ENCODE measurements at regions not wholly inside any gene's neighbourhood (a gene's known extent, or its start where the extent isn't known, plus 50 kb on each side); places are given as distances from the start of the nearest gene placed in this dataset.

GRCh38 chr12:65670775-65671174, 153.5 kb upstream of the HMGA2 start:
- Histone ChIP-seq H3K9ac (ENCODE audit: insufficient read depth, low read length) (no peak overlapping the region), H3K27ac (ENCODE audit: insufficient read depth, low read length) (no peak overlapping the region), H2AFZ (ENCODE audit: low read length) (no peak overlapping the region), H3K79me2 (ENCODE audit: control insufficient read depth, insufficient read depth, low read length) (no peaks in the 10 kb centered on the region), H3K4me3 (replicated peaks in 1 of 4; ENCODE audit: control extremely low read depth in 1 of 4, insufficient read depth in 1 of 4, low read depth in 3 of 4, low read length in 4 of 4) (no peak overlapping the region), H4K20me1 (ENCODE audit: control insufficient read depth, extremely low read depth, insufficient read depth, low read length) (no peaks in the 10 kb centered on the region), H3K36me3 (ENCODE audit: control insufficient read depth, insufficient read depth, low read length) (no peaks in the 10 kb centered on the region), H3K27me3 (ENCODE audit: control insufficient read depth, insufficient read depth, low read length) (no peaks in the 10 kb centered on the region), H3K4me2 (ENCODE audit: extremely low read depth, insufficient read depth, low read length) (no peak overlapping the region), H3K4me1 (ENCODE audit: control insufficient read depth, extremely low read depth, insufficient read depth, low read length) (peaks cover 7% of the 10 kb centered on the region), H3K9me3 (ENCODE audit: control insufficient read depth, insufficient read depth, low read depth, low read length) (no peaks in the 10 kb centered on the region)
- TF ChIP-seq EZH2 (IDR thresholded peaks at IDR 0.05; ENCODE audit: low read length, missing control alignments) (no peak), CTCF (conservative IDR thresholded peaks at IDR 0.05 in 1 of 2, IDR thresholded peaks at IDR 0.05 in 1 of 2; ENCODE audit: low read depth in 1 of 2, low read length in 2 of 2) (no peak)
- peak in 1 of 2 donors; percentile 85 for DNase-seq (ENCODE audit: low read depth in 2 of 2)

- H3K79me2 ChIP-seq (ENCODE audit: control insufficient read depth, insufficient read depth, low read length): no peaks in the 10 kb centered on the region
- no peak overlapping the region for H3K9ac ChIP-seq (ENCODE audit: insufficient read depth, low read length)
- no peaks in the 10 kb centered on the region for H3K36me3 ChIP-seq (ENCODE audit: control insufficient read depth, insufficient read depth, low read length)
- peaks cover 8% of the 10 kb centered on the region for H3K4me1 ChIP-seq (ENCODE audit: control insufficient read depth, extremely low read depth, insufficient read depth, low read length)
- no peak overlapping the region for H3K4me2 ChIP-seq (ENCODE audit: extremely low read depth, insufficient read depth, low read length)
- no peaks in the 10 kb centered on the region for H4K20me1 ChIP-seq (ENCODE audit: control insufficient read depth, extremely low read depth, insufficient read depth, low read length)
- TF ChIP-seq CTCF (conservative IDR thresholded peaks at IDR 0.05 in 1 of 2, IDR thresholded peaks at IDR 0.05 in 1 of 2; ENCODE audit: low read depth in 1 of 2, low read length in 2 of 2) (no peak), EZH2 (IDR thresholded peaks at IDR 0.05; ENCODE audit: low read length, missing control alignments) (no peak)
- no peaks in the 10 kb centered on the region for H3K9me3 ChIP-seq (ENCODE audit: control insufficient read depth, insufficient read depth, low read depth, low read length)
- no peak overlapping the region for H3K27ac ChIP-seq (ENCODE audit: insufficient read depth, low read length)
- DNase-seq (ENCODE audit: low read depth in 2 of 2): no peak
- H2AFZ ChIP-seq (ENCODE audit: low read length): no peak overlapping the region
- H3K4me3 ChIP-seq (replicated peaks in 1 of 4; ENCODE audit: control extremely low read depth in 1 of 4, insufficient read depth in 1 of 4, low read depth in 3 of 4, low read length in 4 of 4): no peak overlapping the region
- H3K27me3 ChIP-seq (ENCODE audit: control insufficient read depth, insufficient read depth, low read length): no peaks in the 10 kb centered on the region
Measured at GRCh38 chr12:65672441-65672840, 151.8 kb upstream of the HMGA2 start.

GRCh38 chr12:65673156-65673690, 151.1 kb upstream of the HMGA2 start:
- H2AFZ ChIP-seq (ENCODE audit: low read length): no peak overlapping the region
- no peak overlapping the region for H3K4me2 ChIP-seq (ENCODE audit: extremely low read depth, insufficient read depth, low read length)
- no peaks in the 10 kb centered on the region for H3K9me3 ChIP-seq (ENCODE audit: control insufficient read depth, insufficient read depth, low read depth, low read length)
- peaks cover 8% of the 10 kb centered on the region for H3K4me1 ChIP-seq (ENCODE audit: control insufficient read depth, extremely low read depth, insufficient read depth, low read length)
- no peaks in the 10 kb centered on the region for H4K20me1 ChIP-seq (ENCODE audit: control insufficient read depth, extremely low read depth, insufficient read depth, low read length)
- no peak for DNase-seq (ENCODE audit: low read depth in 2 of 2)
- no peaks in the 10 kb centered on the region for H3K36me3 ChIP-seq (ENCODE audit: control insufficient read depth, insufficient read depth, low read length)
- no peak overlapping the region for H3K9ac ChIP-seq (ENCODE audit: insufficient read depth, low read length)
- no peak for TF ChIP-seq EZH2 (IDR thresholded peaks at IDR 0.05; ENCODE audit: low read length, missing control alignments)
- no peak for TF ChIP-seq CTCF (conservative IDR thresholded peaks at IDR 0.05 in 1 of 2, IDR thresholded peaks at IDR 0.05 in 1 of 2; ENCODE audit: low read depth in 1 of 2, low read length in 2 of 2)
- H3K27ac ChIP-seq (ENCODE audit: insufficient read depth, low read length): no peak overlapping the region
- no peak overlapping the region for H3K4me3 ChIP-seq (replicated peaks in 1 of 4; ENCODE audit: control extremely low read depth in 1 of 4, insufficient read depth in 1 of 4, low read depth in 3 of 4, low read length in 4 of 4)
- H3K27me3 ChIP-seq (ENCODE audit: control insufficient read depth, insufficient read depth, low read length): no peaks in the 10 kb centered on the region
- no peaks in the 10 kb centered on the region for H3K79me2 ChIP-seq (ENCODE audit: control insufficient read depth, insufficient read depth, low read length)

Measured in fibroblast of lung (primary cell).